DND-41 (cell line): ENCODE measurements at regions not wholly inside any gene's neighbourhood (a gene's known extent, or its start where the extent isn't known, plus 50 kb on each side); places are given as distances from the start of the nearest gene placed in this dataset.

Experiments used
- ATAC-seq: fragments of 200-7000 bp; cut with Tn5 transposase; 3 replicates; pipeline ENCODE4 v1.9.1; 2021; ENCODE audit warnings: low read depth; ENCODE audit not compliant: insufficient read depth
- DNase-seq: peaks from one replicate; pipeline ENCODE4 v3.0.0-alpha.2; 2020
- H2AFZ ChIP-seq: 2 replicates; pipeline ENCODE4 v1.6.0; 2012; ENCODE audit warnings: low read depth, low read length
- H3K27ac ChIP-seq: 2 replicates; pipeline ENCODE4 v1.5.1; 2012; ENCODE audit warnings: low read length, inconsistent platforms
- H3K27me3 ChIP-seq: fragments of 200-600 bp; sonication (generic); 2 replicates; pipeline ENCODE4 v1.6.0; 2012; ENCODE audit warnings: low read length, mild to moderate bottlenecking, inconsistent platforms; ENCODE audit not compliant: insufficient read depth, poor library complexity
- H3K36me3 ChIP-seq: 2 replicates; pipeline ENCODE4 v1.5.1; 2012; ENCODE audit warnings: low read length, inconsistent platforms; ENCODE audit not compliant: insufficient read depth
- H3K4me1 ChIP-seq: 2 replicates; pipeline ENCODE4 v1.5.1; 2012; ENCODE audit warnings: mild to moderate bottlenecking, low read length; ENCODE audit not compliant: insufficient read depth
- H3K4me2 ChIP-seq: 2 replicates; pipeline ENCODE4 v1.6.0; 2012; ENCODE audit warnings: mild to moderate bottlenecking, moderate library complexity, low read length, inconsistent platforms; ENCODE audit not compliant: insufficient read depth
- H3K4me3 ChIP-seq, 2 experiments: fragments of 200-600 bp in 1 of 2; shearing (Covaris generic) in 1 of 2; 2 replicates each; pipeline ENCODE4 v1.5.1; 2012 to 2016; ENCODE audit warnings: inconsistent platforms in 2 of 2, low read length in 2 of 2, mild to moderate bottlenecking in 2 of 2, low read depth in 1 of 2, moderate library complexity in 1 of 2
- H3K79me2 ChIP-seq: 2 replicates; pipeline ENCODE4 v1.6.0; 2012; ENCODE audit warnings: low read length, inconsistent platforms; ENCODE audit not compliant: insufficient read depth
- H3K9ac ChIP-seq: 2 replicates; pipeline ENCODE4 v1.6.0; 2012; ENCODE audit warnings: low read depth, mild to moderate bottlenecking, inconsistent platforms, low read length, moderate library complexity
- H3K9me3 ChIP-seq: 2 replicates; pipeline ENCODE4 v1.5.1; 2012; ENCODE audit warnings: low read length, moderate library complexity, mild to moderate bottlenecking, inconsistent platforms; ENCODE audit not compliant: insufficient read depth, severe bottlenecking
- H4K20me1 ChIP-seq: 2 replicates; pipeline ENCODE4 v1.6.0; 2012; ENCODE audit warnings: low read length; ENCODE audit not compliant: insufficient read depth
- EZH2 ChIP-seq: IDR thresholded peaks from 3 replicates; pipeline ENCODE4 v1.6.1; 2012; ENCODE audit warnings: borderline replicate concordance, low read depth, mild to moderate bottlenecking, moderate library complexity, low read length, inconsistent platforms; ENCODE audit not compliant: severe bottlenecking
- TF ChIP-seq, protein P1 (sequence below): IDR thresholded peaks from 2 replicates; pipeline ENCODE4 v1.5.1; 2012; ENCODE audit warnings: borderline replicate concordance, low read length, moderate library complexity, mild to moderate bottlenecking; ENCODE audit not compliant: poor library complexity, severe bottlenecking; ENCODE audit errors: extremely low read depth

DNA sequence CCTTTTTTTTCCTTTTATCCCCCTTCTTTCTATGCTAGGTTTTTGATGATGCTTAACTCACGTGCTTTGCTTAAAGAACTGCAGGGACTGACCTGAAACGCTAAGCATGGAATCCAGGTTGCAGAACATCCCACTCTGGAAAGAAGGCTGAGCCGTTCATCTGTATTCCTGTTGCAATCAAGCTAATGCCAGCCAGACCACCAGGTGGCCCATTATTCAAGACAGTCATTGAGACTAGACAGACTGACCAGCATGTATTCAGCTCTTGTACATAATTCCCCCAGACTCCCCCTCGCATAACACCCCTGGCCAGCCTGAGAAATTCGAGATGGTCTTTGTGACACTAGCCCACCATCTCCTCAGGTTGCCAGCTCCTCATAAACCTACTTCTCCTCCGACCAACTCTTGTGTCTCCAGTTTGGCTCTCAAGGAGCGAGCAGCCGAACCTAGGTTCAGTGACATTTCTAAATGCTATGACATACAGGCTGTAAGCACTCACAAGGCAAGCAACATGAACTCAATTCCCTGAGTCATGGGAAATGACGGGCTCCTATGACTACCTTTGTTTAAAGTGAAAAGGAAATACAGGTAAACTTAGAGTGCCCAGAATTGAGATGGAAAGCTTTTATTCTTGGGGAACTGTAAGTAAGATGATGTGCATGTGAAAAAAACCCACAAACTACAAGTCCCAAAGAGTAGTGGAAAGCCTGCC, 309.3 kb upstream of the CDYL start:
- no peaks in the 10 kb centered on the region for H3K79me2 ChIP-seq
- H3K27ac ChIP-seq = no peak overlapping the region
- H2AFZ ChIP-seq = no peak overlapping the region
- H3K9me3 ChIP-seq = no peaks in the 10 kb centered on the region
- H3K4me3 ChIP-seq = no peak overlapping the region
- H3K36me3 ChIP-seq = no peaks in the 10 kb centered on the region
- ATAC-seq = no peak
- no peak overlapping the region for H3K9ac ChIP-seq
- peaks cover 3% of the 10 kb centered on the region for H3K27me3 ChIP-seq
- TF ChIP-seq EZH2 = no peak
- TF ChIP-seq, protein P1, sequence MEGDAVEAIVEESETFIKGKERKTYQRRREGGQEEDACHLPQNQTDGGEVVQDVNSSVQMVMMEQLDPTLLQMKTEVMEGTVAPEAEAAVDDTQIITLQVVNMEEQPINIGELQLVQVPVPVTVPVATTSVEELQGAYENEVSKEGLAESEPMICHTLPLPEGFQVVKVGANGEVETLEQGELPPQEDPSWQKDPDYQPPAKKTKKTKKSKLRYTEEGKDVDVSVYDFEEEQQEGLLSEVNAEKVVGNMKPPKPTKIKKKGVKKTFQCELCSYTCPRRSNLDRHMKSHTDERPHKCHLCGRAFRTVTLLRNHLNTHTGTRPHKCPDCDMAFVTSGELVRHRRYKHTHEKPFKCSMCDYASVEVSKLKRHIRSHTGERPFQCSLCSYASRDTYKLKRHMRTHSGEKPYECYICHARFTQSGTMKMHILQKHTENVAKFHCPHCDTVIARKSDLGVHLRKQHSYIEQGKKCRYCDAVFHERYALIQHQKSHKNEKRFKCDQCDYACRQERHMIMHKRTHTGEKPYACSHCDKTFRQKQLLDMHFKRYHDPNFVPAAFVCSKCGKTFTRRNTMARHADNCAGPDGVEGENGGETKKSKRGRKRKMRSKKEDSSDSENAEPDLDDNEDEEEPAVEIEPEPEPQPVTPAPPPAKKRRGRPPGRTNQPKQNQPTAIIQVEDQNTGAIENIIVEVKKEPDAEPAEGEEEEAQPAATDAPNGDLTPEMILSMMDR = no peak
- H4K20me1 ChIP-seq = no peaks in the 10 kb centered on the region
- no peak for DNase-seq
- no peak overlapping the region for H3K4me2 ChIP-seq
- no peaks in the 10 kb centered on the region for H3K4me1 ChIP-seq

DNA sequence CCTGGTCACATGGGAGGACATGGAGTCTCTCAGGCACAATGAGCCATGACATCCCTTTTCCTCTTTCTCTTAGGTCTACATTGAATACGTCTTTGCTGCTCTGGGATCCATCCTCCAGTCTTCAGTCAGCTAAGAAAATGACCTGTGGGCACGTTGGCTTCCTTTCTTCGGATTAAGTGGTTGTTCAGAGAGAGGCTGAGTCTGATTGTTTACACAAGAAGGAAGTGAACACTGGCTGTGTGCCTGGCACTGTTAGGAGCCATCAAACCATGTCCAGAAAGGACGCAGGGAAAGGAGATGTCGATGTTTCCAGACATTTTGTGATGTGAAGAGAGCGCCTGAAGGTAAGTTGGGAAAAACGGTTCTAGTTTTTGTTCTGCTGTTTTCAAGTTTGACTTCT, 309.9 kb upstream of the CDYL start:
- Histone ChIP-seq H3K27ac (no peak overlapping the region), H4K20me1 (no peaks in the 10 kb centered on the region), H2AFZ (no peak overlapping the region), H3K79me2 (no peaks in the 10 kb centered on the region), H3K4me1 (no peaks in the 10 kb centered on the region), H3K9me3 (no peaks in the 10 kb centered on the region), H3K4me3 (no peak overlapping the region), H3K9ac (no peak overlapping the region), H3K36me3 (no peaks in the 10 kb centered on the region), H3K27me3 (peaks cover 3% of the 10 kb centered on the region), H3K4me2 (no peak overlapping the region)
- TF ChIP-seq EZH2 = no peak
- TF ChIP-seq, protein P1 = no peak
- ATAC-seq (no peak), DNase-seq (no peak)

DNA sequence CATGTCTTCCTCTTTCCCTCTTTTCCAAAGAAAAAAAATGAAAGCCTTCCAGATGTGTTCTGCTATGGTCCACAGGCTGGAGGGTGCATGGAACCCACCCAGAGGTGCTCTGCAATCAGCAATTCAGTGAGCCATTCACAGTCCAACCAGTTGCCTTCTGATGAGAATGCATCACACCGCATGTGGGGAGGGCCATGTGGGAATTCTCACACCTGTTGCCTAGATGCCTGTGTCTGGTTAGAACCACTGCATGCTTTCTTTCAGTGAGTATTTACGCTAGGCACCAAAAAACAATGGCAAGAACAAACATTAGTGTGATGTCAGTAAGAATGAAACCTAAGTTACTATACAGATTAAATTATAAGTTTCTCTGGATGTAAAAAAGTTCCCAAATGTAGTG, 311.6 kb upstream of the CDYL start:
- H3K36me3 ChIP-seq = no peaks in the 10 kb centered on the region
- H3K4me1 ChIP-seq = no peaks in the 10 kb centered on the region
- H3K9ac ChIP-seq = no peak overlapping the region
- no peak overlapping the region for H2AFZ ChIP-seq
- H3K4me2 ChIP-seq = no peak overlapping the region
- no peaks in the 10 kb centered on the region for H3K79me2 ChIP-seq
- H3K27me3 ChIP-seq = peaks cover 3% of the 10 kb centered on the region
- no peak overlapping the region for H3K4me3 ChIP-seq
- ATAC-seq (no peak), DNase-seq (no peak)
- no peaks in the 10 kb centered on the region for H4K20me1 ChIP-seq
- H3K27ac ChIP-seq = no peak overlapping the region
- H3K9me3 ChIP-seq = no peaks in the 10 kb centered on the region
- TF ChIP-seq EZH2 = no peak
- TF ChIP-seq, protein P1 = no peak

DNA sequence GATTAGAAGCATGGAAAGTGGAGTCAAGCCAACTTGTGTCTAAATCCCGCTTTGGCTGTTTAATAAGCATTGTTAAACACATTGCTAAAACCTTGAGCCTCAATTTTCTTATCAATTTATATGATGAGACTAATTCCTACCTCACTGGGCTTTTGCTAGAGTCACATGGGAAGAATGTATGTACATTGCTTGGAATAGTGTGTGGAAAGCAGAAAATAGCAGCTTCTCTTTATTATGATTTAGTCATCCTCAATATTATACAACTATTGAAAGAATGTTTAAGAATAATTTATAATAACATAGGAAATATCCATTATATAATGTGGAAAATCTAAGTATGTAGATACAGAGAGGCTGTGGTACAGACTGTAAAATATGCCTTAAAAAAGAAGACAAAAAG, 313.0 kb upstream of the CDYL start:
- no peaks in the 10 kb centered on the region for H3K36me3 ChIP-seq
- H4K20me1 ChIP-seq = no peaks in the 10 kb centered on the region
- no peak overlapping the region for H3K4me3 ChIP-seq
- TF ChIP-seq, protein P1 = no peak
- TF ChIP-seq EZH2 = no peak
- no peak overlapping the region for H2AFZ ChIP-seq
- no peak overlapping the region for H3K9ac ChIP-seq
- no peaks in the 10 kb centered on the region for H3K4me1 ChIP-seq
- ATAC-seq = no peak
- peaks cover 3% of the 10 kb centered on the region for H3K27me3 ChIP-seq
- no peak for DNase-seq
- H3K9me3 ChIP-seq = no peaks in the 10 kb centered on the region
- H3K79me2 ChIP-seq = no peaks in the 10 kb centered on the region
- H3K4me2 ChIP-seq = no peak overlapping the region
- H3K27ac ChIP-seq = no peak overlapping the region
